SK-N-MC (cell line): ENCODE measurements at regions not wholly inside any gene's neighbourhood (a gene's known extent, or its start where the extent isn't known, plus 50 kb on each side); places are given as distances from the start of the nearest gene placed in this dataset.

Source experiments
- EZH2 ChIP-seq: fragments of 200-600 bp; sonication (generic); IDR thresholded peaks from one replicate; pipeline ENCODE4 v1.6.1; 2017; ENCODE audit warnings: antibody characterized with exemption
- POLR2AphosphoS5 ChIP-seq: IDR thresholded peaks from 2 replicates; pipeline ENCODE4 v1.6.1; 2012; ENCODE audit warnings: mild to moderate bottlenecking, low read depth, low read length, borderline replicate concordance

GRCh38 chrX:6885396-6885795 lies 262.1 kb upstream of the STS start:
- no peak for TF ChIP-seq EZH2
- TF ChIP-seq POLR2AphosphoS5: no peak
